ENCODE measurements at regions not wholly inside any gene's neighbourhood (a gene's known extent, or its start where the extent isn't known, plus 50 kb on each side); places are given as distances from the start of the nearest gene placed in this dataset.

DNA sequence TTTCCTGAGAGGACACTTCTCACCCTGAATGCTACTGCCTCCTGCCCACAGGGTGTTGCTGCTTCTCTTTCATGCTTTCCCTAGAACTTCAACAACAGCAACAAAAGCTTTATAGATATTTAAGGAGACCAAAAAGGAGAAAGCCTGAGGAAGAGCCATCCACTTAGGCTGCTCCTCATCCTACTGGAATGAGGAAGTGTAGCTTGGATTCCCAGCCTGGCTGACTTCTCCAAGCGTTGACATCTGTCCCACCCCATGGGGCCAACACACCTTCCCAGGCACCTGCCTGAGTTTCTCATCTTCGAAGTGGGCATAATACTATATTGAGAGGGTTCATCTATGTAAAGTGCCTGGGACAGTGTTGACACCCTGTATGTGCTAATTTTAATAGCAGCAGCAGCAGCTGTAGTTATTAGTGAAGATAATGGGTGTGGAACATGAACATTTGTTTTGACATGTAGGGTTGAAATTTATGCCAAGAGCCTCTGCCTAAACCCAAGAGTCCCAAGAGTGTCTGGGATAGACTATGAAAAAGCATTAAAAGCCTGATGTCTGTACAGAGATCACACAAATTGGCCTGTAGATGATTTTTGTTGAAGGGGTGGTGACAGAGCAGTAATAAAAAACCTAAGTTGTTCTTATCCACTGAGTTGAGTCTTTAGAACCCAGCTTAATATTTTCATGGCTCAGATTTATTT lies 96.5 kb upstream of the PIAS1 start:
- H3K4me1 ChIP-seq (ENCODE audit: control insufficient read depth, insufficient read depth, low read length) = no peaks in the 10 kb centered on the region
- no peaks in the 10 kb centered on the region for H3K27me3 ChIP-seq (ENCODE audit: control insufficient read depth, insufficient read depth, low read length)
- no peak overlapping the region for H3K27ac ChIP-seq (ENCODE audit: low read depth, low read length)

GRCh38 chr15:67967871-67968431 lies 86.2 kb upstream of the PIAS1 start:
- peak overlapping the region; percentile 70 for H3K4me3 ChIP-seq (ENCODE audit: low read length)
- H3K9ac ChIP-seq (ENCODE audit: low read length) = no peak overlapping the region
- H3K27me3 ChIP-seq (ENCODE audit: control insufficient read depth, insufficient read depth, low read length) = no peaks in the 10 kb centered on the region
- peak overlapping the region; percentile 59 for H3K27ac ChIP-seq (ENCODE audit: low read depth, low read length)
- peaks cover 8% of the 10 kb centered on the region for H3K4me1 ChIP-seq (ENCODE audit: control insufficient read depth, insufficient read depth, low read length)
- H3K36me3 ChIP-seq (ENCODE audit: control insufficient read depth, insufficient read depth, low read length) = no peaks in the 10 kb centered on the region

More for the DNA sequence above, 96.5 kb upstream of the PIAS1 start:
- H3K36me3 ChIP-seq (ENCODE audit: control insufficient read depth, insufficient read depth, low read length) = no peaks in the 10 kb centered on the region
- no peak overlapping the region for H3K4me3 ChIP-seq (ENCODE audit: low read length)
- no peak overlapping the region for H3K9ac ChIP-seq (ENCODE audit: low read length)

DNA sequence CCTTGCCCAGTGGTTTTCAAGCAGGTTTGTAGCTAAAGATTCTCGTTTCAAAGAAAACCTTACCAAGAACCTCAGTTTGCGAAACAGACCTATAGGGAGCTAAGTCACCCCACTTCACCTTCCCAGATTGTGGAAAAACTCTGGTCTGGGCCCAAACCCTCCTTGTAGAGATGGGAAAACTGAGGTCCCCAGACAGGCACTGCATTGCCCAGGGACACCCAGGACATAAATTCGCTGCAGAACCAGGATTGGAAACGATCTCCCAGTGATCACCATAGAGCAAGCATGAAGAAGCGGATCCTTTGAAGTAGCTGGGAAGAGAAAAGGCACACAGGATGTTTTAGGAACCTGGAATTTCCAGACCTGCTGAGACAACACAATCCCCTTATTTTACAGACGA lies 85.6 kb upstream of the PIAS1 start:
- H3K9ac ChIP-seq (ENCODE audit: low read length) = no peak overlapping the region
- peak overlapping the region; percentile 70 for H3K4me3 ChIP-seq (ENCODE audit: low read length)
- no peaks in the 10 kb centered on the region for H3K27me3 ChIP-seq (ENCODE audit: control insufficient read depth, insufficient read depth, low read length)
- peaks cover 8% of the 10 kb centered on the region for H3K4me1 ChIP-seq (ENCODE audit: control insufficient read depth, insufficient read depth, low read length)
- no peaks in the 10 kb centered on the region for H3K36me3 ChIP-seq (ENCODE audit: control insufficient read depth, insufficient read depth, low read length)
- no peak overlapping the region for H3K27ac ChIP-seq (ENCODE audit: low read depth, low read length)

DNA sequence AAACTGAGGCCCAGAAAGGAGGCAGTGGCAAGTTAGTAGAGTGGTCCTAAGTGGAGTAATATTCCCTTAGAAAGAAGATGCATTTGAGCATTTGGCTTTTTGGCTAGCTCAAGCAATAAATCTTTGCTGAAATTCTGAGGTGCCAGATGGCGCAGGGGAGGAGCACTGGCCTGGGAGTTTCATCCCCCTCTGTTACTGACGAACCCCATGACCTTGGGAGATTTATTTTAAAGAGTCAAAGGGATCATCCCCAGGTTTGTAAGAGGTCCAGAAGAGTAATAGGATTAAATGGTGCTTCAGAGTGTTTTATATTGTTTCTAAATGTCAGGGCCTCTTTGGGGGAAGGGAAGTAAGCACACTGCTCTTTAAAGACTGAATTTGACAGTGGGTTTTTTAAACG lies 85.1 kb upstream of the PIAS1 start:
- Histone ChIP-seq H3K9ac (ENCODE audit: low read length) (no peak overlapping the region), H3K36me3 (ENCODE audit: control insufficient read depth, insufficient read depth, low read length) (no peaks in the 10 kb centered on the region), H3K4me1 (ENCODE audit: control insufficient read depth, insufficient read depth, low read length) (peaks cover 8% of the 10 kb centered on the region), H3K27me3 (ENCODE audit: control insufficient read depth, insufficient read depth, low read length) (no peaks in the 10 kb centered on the region), H3K27ac (ENCODE audit: low read depth, low read length) (no peak overlapping the region), H3K4me3 (ENCODE audit: low read length) (no peak overlapping the region)

GRCh38 chr15:67969892-67970291 lies 84.2 kb upstream of the PIAS1 start:
- no peaks in the 10 kb centered on the region for H3K27me3 ChIP-seq (ENCODE audit: control insufficient read depth, insufficient read depth, low read length)
- H3K9ac ChIP-seq (ENCODE audit: low read length) = no peak overlapping the region
- no peak overlapping the region for H3K4me3 ChIP-seq (ENCODE audit: low read length)
- H3K27ac ChIP-seq (ENCODE audit: low read depth, low read length) = no peak overlapping the region
- peaks cover 8% of the 10 kb centered on the region for H3K4me1 ChIP-seq (ENCODE audit: control insufficient read depth, insufficient read depth, low read length)
- H3K36me3 ChIP-seq (ENCODE audit: control insufficient read depth, insufficient read depth, low read length) = no peaks in the 10 kb centered on the region

GRCh38 chr15:67972377-67972776 lies 81.7 kb upstream of the PIAS1 start:
- no peaks in the 10 kb centered on the region for H3K27me3 ChIP-seq (ENCODE audit: control insufficient read depth, insufficient read depth, low read length)
- no peak overlapping the region for H3K4me3 ChIP-seq (ENCODE audit: low read length)
- H3K4me1 ChIP-seq (ENCODE audit: control insufficient read depth, insufficient read depth, low read length) = peaks cover 8% of the 10 kb centered on the region
- no peaks in the 10 kb centered on the region for H3K36me3 ChIP-seq (ENCODE audit: control insufficient read depth, insufficient read depth, low read length)
- H3K9ac ChIP-seq (ENCODE audit: low read length) = no peak overlapping the region
- no peak overlapping the region for H3K27ac ChIP-seq (ENCODE audit: low read depth, low read length)

GRCh38 chr15:67973846-67974245 lies 80.3 kb upstream of the PIAS1 start:
- H3K4me1 ChIP-seq (ENCODE audit: control insufficient read depth, insufficient read depth, low read length) = peaks cover 3% of the 10 kb centered on the region
- no peaks in the 10 kb centered on the region for H3K36me3 ChIP-seq (ENCODE audit: control insufficient read depth, insufficient read depth, low read length)
- no peak overlapping the region for H3K9ac ChIP-seq (ENCODE audit: low read length)
- no peak overlapping the region for H3K4me3 ChIP-seq (ENCODE audit: low read length)
- no peaks in the 10 kb centered on the region for H3K27me3 ChIP-seq (ENCODE audit: control insufficient read depth, insufficient read depth, low read length)
- H3K27ac ChIP-seq (ENCODE audit: low read depth, low read length) = no peak overlapping the region

DNA sequence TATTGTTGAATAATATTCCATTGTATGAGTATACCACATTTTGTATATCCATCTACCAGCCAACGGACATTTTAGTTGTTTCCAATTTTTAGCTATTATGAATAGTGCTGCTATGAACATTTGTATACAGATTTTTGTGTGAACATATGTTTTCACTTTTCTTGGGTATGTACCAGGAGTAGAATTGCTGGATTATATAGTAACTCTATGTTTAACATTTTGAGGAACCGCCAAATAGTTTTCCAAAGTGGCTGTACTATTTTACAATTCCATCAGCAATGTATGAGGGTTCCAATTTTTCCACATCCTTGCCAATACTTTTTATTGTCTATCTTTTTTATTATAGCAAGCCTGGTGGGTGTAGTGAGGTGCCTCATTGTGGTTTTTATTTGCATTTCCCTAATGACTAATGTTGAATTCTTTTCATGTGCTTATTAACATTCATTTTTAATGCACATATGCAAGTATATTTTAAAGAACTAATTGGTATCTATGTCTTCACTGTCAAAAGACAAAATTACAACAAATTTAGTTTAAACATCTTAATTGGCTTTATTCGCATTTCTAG lies 77.5 kb upstream of the PIAS1 start:
- Histone ChIP-seq H3K4me3 (ENCODE audit: low read length) (no peak overlapping the region), H3K9ac (ENCODE audit: low read length) (no peak overlapping the region), H3K36me3 (ENCODE audit: control insufficient read depth, insufficient read depth, low read length) (no peaks in the 10 kb centered on the region), H3K27me3 (ENCODE audit: control insufficient read depth, insufficient read depth, low read length) (no peaks in the 10 kb centered on the region), H3K4me1 (ENCODE audit: control insufficient read depth, insufficient read depth, low read length) (no peaks in the 10 kb centered on the region), H3K27ac (ENCODE audit: low read depth, low read length) (no peak overlapping the region)

DNA sequence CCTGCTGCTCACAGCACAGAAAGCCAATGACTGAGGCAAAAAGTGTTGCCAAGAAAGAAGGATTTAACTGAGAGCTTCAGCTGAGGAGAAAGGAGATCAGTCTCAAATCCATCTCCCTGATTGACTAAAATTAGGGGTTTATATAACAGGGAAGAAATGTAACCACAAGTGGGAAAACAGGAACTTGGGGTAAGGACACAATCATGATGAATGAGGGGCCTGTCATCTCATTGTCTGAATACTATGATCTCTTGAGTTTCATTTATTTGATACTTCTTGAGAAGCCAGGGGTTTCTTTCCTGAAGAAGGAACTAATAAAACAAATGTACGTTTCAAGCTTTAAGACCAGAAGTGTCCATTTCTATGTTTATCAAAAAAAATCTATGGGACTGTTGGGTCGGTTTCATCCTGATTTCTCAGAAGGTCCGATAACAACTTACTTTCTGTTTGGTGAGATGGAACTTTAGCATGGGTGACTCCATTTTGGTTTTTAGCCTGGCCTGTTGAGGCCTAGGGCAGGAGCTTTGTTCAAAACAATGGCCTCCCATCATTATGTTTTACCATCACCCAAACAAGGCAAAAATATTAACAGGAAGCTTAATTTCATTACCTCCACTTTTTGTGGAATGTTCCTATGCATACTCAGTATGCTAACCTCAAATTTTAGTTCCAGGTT lies 76.6 kb upstream of the PIAS1 start:
- Histone ChIP-seq H3K4me3 (ENCODE audit: low read length) (no peak overlapping the region), H3K9ac (ENCODE audit: low read length) (no peak overlapping the region), H3K36me3 (ENCODE audit: control insufficient read depth, insufficient read depth, low read length) (no peaks in the 10 kb centered on the region), H3K27ac (ENCODE audit: low read depth, low read length) (no peak overlapping the region), H3K4me1 (ENCODE audit: control insufficient read depth, insufficient read depth, low read length) (no peaks in the 10 kb centered on the region), H3K27me3 (ENCODE audit: control insufficient read depth, insufficient read depth, low read length) (no peaks in the 10 kb centered on the region)

- Histone ChIP-seq H3K27me3 (ENCODE audit: control insufficient read depth, insufficient read depth, low read length) (no peaks in the 10 kb centered on the region), H3K4me3 (ENCODE audit: low read length) (no peak overlapping the region), H3K27ac (ENCODE audit: low read depth, low read length) (no peak overlapping the region), H3K36me3 (ENCODE audit: control insufficient read depth, insufficient read depth, low read length) (no peaks in the 10 kb centered on the region), H3K4me1 (ENCODE audit: control insufficient read depth, insufficient read depth, low read length) (no peaks in the 10 kb centered on the region), H3K9ac (ENCODE audit: low read length) (no peak overlapping the region)
Measured at GRCh38 chr15:67979281-67979680, 74.8 kb upstream of the PIAS1 start.

GRCh38 chr15:67980171-67980570 lies 73.9 kb upstream of the PIAS1 start:
- Histone ChIP-seq H3K27ac (ENCODE audit: low read depth, low read length) (no peak overlapping the region), H3K4me3 (ENCODE audit: low read length) (no peak overlapping the region), H3K36me3 (ENCODE audit: control insufficient read depth, insufficient read depth, low read length) (no peaks in the 10 kb centered on the region), H3K9ac (ENCODE audit: low read length) (no peak overlapping the region), H3K4me1 (ENCODE audit: control insufficient read depth, insufficient read depth, low read length) (no peaks in the 10 kb centered on the region), H3K27me3 (ENCODE audit: control insufficient read depth, insufficient read depth, low read length) (no peaks in the 10 kb centered on the region)

DNA sequence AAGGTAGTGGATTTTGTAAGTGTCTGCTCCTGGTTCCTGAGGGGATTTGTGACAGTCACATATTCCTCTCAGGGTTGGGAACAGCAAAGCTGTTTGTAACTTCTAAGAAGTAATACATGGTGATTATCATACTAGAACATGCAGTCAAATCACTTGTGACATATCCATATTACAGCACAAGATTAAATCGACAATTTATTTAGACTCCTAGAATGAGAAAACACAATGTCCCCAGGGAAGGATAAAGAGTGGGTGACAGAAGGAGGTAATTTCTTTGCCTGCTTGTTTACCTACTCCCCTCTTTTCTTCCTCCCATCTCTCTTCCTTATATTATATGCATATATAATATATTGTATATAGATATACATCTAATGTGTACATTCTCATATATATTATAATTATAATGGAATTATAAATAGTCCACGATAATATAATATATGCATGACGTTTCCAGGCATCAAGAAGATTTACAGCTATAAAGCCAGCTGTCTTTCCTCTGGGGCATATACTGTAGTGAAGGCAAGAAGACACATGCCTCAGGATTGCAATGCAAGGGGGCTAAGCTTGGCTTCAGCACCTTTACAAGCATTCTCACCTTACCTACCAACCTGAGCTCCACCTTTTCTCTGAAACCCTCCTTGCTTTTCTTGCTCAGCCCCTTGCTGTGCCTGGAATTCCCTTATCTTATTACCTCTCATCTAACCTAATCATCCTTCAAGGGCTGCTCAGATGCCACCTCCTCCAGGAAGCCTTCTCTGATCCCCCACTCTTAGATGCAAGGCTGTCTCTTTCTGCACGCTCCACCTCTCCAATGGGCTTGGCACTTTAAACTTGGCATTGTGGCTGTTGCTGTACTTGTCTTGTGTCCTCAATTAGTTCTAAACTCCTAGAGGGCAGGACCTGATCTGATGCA lies 73.1 kb upstream of the PIAS1 start:
- no peak overlapping the region for H3K4me3 ChIP-seq (ENCODE audit: low read length)
- no peaks in the 10 kb centered on the region for H3K36me3 ChIP-seq (ENCODE audit: control insufficient read depth, insufficient read depth, low read length)
- no peaks in the 10 kb centered on the region for H3K4me1 ChIP-seq (ENCODE audit: control insufficient read depth, insufficient read depth, low read length)
- no peaks in the 10 kb centered on the region for H3K27me3 ChIP-seq (ENCODE audit: control insufficient read depth, insufficient read depth, low read length)
- H3K27ac ChIP-seq (ENCODE audit: low read depth, low read length) = no peak overlapping the region
- no peak overlapping the region for H3K9ac ChIP-seq (ENCODE audit: low read length)
